GM15510 (cell line): ENCODE measurements at regions not wholly inside any gene's neighbourhood (a gene's known extent, or its start where the extent isn't known, plus 50 kb on each side); places are given as distances from the start of the nearest gene placed in this dataset.

ENCODE experiments used
- POLR2A ChIP-seq: IDR thresholded peaks from 3 replicates; pipeline ENCODE4 v1.6.1; 2011; ENCODE audit warnings: borderline replicate concordance; ENCODE audit not compliant: insufficient read length; ENCODE audit errors: extremely low read depth

DNA sequence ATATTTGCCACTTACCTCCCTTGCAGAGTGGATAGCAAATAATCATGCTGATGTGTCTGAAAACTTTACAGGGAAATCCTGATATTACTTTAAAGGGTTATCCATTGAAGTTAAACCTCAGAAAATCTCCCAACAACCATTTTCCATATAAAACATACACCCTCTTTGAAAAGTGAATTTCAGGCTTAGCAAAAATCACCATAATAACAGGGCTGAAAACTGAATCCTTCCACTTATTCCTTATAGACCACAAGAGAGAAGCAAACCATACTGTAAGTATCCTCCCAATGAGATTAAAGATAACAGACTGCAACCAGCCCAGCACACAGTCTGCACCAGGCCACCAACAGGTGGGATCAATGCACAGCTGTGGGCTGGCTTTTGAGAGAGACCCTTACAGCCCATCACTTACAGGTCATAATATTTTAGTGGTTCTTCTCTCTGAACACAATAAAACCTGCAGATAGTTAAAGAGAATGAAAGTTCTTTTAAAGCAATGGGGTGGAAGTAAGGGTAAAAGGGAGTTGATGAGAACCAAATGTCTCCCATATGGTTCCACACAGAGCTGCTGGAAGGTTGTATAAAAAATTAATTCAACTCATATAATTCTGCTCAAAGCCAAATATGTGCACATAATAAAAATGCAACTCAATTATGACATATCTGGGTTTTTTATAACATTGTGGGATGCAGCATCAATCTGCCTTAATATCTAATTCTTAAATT lies 376.2 kb upstream of the GRAMD2B start:
- TF ChIP-seq POLR2A, result no peak

DNA sequence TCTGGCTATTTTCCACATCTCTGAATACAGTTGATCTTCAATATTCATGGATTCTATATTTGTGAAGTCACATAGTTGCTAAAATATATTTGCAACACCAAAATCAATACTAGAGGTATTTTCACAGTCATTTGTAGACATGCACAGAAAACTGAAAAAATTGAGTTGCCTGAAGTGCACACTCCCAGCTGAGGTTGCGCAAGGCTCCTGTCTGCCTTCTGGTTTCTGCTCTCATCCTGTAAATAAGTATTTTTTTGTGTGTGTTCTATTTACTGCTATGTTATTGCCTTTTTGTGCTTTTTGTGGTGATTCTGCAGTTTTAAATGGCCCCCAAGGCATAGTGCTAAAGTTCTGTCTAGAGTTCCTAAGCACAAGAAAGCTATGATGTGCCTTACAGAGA lies 371.1 kb upstream of the GRAMD2B start:
- TF ChIP-seq POLR2A, result no peak

DNA sequence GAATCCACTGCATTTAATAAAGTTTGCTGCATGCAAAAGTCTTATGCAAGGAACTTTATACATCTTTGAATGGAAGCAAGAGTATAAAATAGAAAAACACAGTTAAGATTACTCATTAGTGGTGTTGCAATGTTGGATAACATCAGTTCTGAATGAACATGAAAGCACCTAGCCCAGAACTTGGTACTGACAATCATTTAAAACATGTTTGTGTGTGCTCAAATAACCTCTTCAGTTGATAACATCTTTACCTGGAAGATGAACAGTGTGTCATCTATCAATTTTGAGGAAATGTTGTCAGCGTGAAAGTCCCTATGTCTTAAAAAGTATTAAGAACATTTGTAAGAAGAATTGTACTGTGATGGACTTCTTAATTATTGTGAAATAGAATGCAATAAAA lies 370.4 kb upstream of the GRAMD2B start:
- no peak for TF ChIP-seq POLR2A

DNA sequence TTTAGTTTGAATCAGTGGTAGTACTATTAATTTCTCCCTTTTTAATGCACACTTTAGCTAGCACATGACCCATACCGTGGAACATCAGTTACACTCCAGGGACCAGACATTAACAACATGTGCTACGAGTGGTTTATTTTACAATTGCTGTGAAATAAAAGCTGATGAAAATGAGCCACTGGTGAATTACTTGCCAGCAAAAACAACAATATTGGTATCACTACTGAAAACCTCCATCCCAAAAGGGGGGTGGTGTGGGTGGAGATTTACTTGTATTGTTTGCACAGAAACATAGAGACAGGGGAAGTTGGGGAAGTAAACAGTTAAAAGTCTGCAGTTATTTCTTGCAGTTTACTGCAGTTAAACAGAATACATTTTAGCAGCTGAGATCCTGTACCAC lies 369.6 kb upstream of the GRAMD2B start:
- TF ChIP-seq POLR2A, result no peak

DNA sequence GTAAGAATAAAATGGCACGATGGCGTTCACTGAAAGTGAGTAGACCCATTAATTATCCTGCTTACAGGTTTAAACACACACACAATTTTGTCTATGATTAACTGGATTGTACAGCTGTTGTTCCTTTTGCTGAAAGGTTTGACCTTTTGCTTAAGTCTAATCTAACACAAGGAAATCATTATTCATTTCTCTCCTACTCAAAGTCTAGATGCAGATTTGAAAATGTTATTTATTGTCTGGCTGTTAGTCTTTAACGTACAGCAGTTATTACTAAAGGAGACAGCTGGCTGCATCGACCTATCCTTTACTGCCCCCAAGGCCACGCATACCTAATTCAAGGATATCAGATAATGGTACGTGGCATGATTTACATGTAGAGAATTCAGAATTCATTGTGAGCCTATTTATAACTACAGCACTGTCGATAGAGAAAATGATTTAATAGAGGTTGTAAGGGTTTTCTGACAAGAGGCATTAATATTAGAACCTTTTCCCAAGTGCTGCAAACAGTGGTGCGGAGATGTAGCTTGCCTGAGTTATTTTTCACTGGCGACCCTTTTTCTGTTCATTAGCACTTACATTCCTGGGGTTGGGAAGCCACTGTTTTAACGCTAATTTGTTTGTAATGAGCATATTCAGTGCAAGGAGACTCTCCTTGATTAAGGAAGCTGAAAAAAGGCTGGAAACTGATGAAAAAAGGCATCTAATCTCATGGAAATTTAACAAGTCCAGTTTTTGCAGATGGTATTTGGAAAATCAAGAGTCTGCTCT lies 368.4 kb upstream of the GRAMD2B start:
- TF ChIP-seq POLR2A, result no peak

DNA sequence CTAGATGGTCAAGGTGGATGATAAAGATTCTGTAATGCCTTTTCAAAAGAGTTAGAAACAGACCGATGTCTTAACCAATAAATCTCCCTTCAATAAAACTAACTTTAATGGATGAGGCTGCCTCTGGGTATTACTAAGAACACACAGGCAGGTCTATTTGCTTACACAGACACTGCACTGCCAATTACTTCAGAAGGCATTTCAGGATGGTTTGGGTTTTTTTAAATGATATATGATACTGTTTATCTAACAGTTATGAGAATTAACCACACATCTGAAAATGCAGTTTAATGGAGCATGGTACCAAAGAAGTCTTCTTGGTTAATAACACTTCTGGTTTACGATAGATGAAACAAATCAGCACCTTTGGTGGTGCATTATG lies 367.9 kb upstream of the GRAMD2B start:
- no peak for TF ChIP-seq POLR2A

DNA sequence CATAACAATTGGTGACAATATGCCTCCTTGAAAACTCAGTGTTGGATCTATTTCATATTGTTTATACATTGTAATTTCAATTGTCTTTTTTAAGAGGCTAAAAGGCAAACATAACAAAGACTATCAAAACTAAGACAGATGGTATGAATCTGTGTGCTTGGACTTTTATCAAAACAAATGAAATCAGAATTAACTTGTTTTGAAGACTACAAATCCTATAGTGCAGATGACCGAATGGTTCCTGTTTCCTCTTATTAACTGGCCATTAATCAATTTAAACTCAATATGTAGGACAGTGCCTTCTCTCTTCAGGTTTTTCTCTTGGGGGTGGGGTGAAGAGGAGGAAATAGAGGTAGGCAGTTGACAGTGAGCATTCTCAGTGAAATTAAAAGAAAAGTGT lies 366.9 kb upstream of the GRAMD2B start:
- no peak for TF ChIP-seq POLR2A

DNA sequence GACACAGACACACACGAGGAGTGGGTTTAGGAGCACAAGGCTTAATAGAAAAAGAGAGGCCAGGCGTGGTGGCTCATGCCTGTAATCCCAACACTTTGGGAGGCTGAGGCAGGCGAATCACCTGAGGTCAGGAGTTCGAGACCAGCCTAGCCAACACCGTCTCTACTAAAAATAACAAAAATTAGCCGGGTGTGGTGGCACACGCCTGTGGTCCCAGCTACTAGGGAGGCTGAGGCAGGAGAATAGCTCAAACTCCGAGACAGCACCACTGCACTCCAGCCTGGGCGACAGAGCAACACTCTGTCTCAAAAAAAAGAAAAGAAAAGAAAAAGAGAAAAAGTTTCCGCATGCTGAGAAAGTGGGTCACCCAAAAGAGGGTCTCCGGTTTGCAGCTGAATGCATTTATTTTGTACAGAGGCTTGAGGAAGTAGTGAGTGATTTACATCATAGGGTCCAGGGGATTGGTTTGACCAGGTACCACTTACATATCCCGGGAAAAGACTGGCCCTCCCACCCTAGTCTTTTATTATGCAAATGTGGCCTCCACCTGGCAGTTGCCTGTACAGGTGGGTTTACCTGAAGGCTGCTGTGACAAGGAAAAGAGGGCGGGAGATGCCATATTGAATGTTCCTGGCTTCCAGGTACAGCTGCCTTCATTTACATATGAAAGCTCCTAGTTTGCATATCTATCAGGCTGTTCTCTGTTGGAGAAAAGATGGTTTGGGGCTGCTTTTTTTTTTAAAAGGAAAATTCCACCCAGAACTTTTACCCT lies 366.2 kb upstream of the GRAMD2B start:
- TF ChIP-seq POLR2A, result no peak

DNA sequence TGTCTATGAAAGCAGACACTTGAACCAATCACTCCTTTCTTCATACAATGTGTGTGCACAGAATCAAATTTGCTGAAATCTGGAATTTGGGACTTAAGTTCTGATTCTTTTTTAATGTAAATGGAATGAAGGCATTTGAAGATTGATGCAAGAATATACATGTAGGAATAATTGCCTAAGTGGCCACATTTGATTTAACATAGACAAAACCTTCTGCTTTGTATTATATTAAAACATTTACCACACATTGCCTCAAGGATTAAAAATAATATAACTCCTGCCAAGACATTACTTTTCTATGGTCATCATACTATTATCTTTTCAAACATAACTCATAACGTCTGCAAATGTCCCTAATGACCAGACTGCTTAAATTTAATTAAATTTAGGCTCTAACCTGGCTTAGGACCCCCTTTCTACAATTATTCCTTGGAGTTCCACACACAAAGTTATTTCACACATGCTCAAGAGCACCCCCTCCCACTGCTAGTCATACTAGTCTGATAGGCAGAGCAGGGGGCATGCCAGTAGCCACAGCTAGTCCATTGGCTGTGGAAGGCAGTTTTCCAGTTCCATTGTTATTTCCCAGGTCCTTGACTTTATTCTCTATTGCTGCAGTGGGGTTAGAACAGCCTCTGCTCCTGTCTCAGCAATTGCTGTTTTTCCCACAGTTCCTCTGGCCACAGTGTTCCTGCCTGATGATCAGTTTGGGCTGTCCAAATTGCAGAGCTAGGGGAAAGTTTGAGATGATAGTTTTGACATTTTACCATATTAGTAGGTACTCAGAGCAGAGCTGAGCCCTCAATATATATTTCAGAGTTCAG lies 360.6 kb upstream of the GRAMD2B start:
- TF ChIP-seq POLR2A, result no peak

DNA sequence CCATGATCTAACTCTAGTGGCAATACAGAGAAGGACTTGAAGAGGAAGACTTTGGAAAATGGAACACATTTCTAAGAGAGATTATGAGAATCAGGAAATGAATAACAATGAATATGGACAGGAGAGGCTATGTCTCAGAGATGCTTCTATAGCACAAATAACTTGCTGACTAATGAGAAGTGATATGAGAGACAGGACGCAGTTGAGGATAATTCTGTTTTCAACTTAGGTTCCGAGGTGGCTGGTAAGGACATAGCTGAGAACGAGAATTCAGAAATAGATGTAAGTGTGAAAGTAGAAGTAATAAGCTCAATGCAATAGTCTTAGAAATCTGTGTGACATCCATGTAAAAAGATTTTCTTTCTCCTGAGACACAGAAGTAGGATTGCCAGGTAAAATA lies 358.1 kb upstream of the GRAMD2B start:
- no peak for TF ChIP-seq POLR2A

DNA sequence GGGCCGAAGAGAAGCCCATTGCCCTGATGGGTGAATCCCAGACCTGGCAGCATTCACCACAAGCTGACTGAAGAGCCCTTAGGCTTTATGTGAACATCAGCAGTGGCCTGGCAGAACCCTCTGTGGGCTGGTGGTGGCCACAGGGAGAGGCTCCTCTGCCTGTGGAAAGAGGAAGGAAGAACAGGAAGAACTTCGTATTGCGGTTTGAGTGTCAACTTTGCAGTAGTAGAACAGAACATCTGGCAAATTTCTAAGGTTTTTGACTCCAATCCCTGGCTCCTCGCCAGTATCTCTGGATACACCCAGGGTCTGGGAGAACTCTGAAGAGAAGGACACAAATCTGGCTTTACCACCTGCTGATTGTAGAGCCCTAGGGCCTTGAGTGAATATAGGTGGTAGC lies 356.4 kb upstream of the GRAMD2B start:
- TF ChIP-seq POLR2A, result no peak

DNA sequence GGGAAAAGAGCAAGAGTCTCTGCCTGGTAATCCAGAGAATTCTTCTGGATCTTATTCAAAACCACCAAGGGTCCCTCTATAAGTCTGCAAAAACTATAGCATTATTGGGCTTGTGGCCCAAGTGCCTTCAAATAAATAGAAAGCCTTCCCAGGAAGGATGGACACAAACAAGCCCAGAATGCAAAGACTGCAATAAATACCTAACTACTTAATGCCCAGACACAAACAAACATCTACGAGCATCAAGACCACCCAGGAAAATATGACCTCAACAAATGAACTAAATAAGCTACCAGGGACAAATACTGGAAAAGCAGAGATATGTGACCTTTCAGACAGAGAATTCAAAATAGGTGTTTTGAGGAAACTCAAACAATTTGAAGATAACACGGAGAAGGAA lies 355.8 kb upstream of the GRAMD2B start:
- no peak for TF ChIP-seq POLR2A

DNA sequence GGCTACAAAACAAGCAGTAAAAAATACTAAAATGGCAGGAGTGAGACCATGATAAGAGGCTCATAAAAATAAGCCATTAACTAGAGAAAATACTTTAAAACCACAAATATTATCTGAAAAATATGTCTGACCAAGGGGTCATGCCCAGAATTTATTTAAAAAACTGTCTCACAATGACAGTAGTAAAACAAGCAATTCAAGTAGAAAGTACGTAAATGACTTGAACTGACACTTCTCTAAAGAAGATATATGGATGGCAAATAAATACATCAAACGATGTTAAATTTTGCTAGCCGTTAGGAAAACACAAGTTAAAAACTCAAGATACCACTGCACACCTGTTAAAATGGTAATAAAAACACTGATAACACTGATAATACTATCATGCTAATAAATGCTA lies 353.9 kb upstream of the GRAMD2B start:
- no peak for TF ChIP-seq POLR2A

DNA sequence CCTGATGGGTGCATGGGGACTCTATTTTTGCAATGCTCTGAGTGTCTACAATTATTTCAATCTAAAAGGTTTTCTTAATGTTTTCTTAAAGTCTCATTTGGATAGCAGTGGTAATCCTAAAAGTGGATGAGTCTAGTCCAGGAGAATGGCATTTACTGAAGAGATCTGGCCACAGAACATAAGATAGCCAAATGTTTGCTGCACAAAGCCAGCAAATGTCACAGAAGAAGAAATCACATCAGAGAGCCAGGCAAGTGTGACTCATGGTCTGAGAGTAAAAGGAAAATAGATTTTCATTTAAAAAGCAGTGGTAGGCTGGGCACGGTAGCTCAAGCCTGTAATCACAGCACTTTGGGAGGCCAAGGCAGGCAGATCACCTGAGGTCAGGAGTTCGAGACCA lies 352.7 kb upstream of the GRAMD2B start:
- TF ChIP-seq POLR2A, result no peak

DNA sequence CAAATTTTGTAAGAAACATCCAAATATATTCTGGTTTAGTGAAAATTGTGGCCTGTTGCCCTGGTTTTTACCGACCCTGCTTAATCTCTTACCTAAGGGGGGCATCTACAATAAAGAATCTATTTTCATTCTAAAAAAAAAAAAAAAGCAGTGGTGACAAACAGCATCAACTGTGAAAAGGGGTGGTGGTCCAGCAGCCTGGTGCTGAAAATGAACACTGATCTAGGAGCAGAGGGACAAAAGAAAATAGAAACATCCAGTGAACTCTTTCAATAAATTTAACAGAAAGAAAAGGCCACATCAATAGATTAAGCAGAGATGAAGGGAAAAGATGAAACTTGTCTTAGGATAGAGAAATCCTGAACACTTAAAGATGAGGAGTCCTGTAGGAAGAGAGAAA lies 348.7 kb upstream of the GRAMD2B start:
- no peak for TF ChIP-seq POLR2A
